Stimulated activated CD4-positive, alpha-beta T cell treated with anti-CD3 and anti-CD28 coated beads, Interleukin-2, amount 100 ng/mL, for 48 hours (primary cell): ENCODE measurements at regions not wholly inside any gene's neighbourhood (a gene's known extent, or its start where the extent isn't known, plus 50 kb on each side); places are given as distances from the start of the nearest gene placed in this dataset.
"Not testable (repeated sequence)": the region's sequence is repeated elsewhere in the genome, so short reads cannot be mapped to it uniquely, and the experiment has no call there.

Experiments used
- DNase-seq, 2 donors: peaks; one replicate each; pipeline ENCODE4 v3.0.0-alpha.2; 2020

GRCh38 chr11:33970984-33971466, 79.1 kb upstream of the LMO2 start:
- DNase-seq = no peak

- no peak for DNase-seq
These were observed 75.6 kb upstream of the LMO2 start for GRCh38 chr11:33967451-33967850.

- no peak for DNase-seq
These were observed 73.2 kb upstream of the LMO2 start for GRCh38 chr11:33965032-33965431.

GRCh38 chr11:33959855-33960400, 68.1 kb upstream of the LMO2 start:
- no peak for DNase-seq

- DNase-seq = no peak
These were observed 65.5 kb upstream of the LMO2 start for GRCh38 chr11:33957304-33957917.

- DNase-seq = no peak
These were observed 64.7 kb upstream of the LMO2 start for GRCh38 chr11:33956611-33957010.

- no peak for DNase-seq
These were observed 61.4 kb upstream of the LMO2 start for GRCh38 chr11:33953289-33953688.

- DNase-seq = no peak
These were observed 60.9 kb upstream of the LMO2 start for GRCh38 chr11:33952805-33953204.

GRCh38 chr11:33949252-33949913, 57.5 kb upstream of the LMO2 start:
- DNase-seq = no peak

GRCh38 chr11:33948494-33948893, 56.6 kb upstream of the LMO2 start:
- DNase-seq = no peak

GRCh38 chr11:33947918-33948317, 56.0 kb upstream of the LMO2 start:
- not testable (repeated sequence) for DNase-seq

- no peak for DNase-seq
These were observed 55.1 kb upstream of the LMO2 start for GRCh38 chr11:33946930-33947329.

- DNase-seq = no peak
These were observed 53.8 kb upstream of the LMO2 start for GRCh38 chr11:33945481-33946268.

- DNase-seq = no peak
These were observed 53.0 kb upstream of the LMO2 start for GRCh38 chr11:33944693-33945424.

- no peak for DNase-seq
These were observed 52.4 kb upstream of the LMO2 start for GRCh38 chr11:33944345-33944692.

GRCh38 chr11:33942954-33943353, 51.1 kb upstream of the LMO2 start:
- no peak for DNase-seq

- DNase-seq = no peak
These were observed 49.8 kb upstream of the LMO2 start for GRCh38 chr11:33941637-33942160.
